ENCODE measurements at regions not wholly inside any gene's neighbourhood (a gene's known extent, or its start where the extent isn't known, plus 50 kb on each side); places are given as distances from the start of the nearest gene placed in this dataset.
"Not testable (repeated sequence)": the region's sequence is repeated elsewhere in the genome, so short reads cannot be mapped to it uniquely, and the experiment has no call there.

DNA sequence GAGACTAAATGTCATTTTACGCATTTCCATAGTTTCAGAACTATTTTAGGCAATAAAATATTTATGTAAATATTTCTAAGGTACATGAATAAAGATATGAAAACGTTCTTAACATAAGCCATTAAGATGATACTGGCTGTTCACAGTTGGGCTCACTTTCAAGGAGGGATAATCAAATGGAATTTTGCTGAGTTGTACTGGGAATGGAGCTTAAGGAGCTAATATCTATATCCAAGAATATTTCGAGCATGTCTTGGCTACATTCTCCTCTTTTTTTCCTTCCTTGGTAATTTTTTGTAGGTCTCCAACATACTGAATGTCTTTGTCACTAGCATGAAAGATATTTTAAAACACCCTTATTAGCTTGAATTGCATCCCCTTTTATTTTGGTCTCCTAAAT lies 383.4 kb downstream of the RAP2B start:
- no peak overlapping the region for H3K4me2 ChIP-seq (ENCODE audit: low read length)
- no peak overlapping the region for H3K4me3 ChIP-seq (ENCODE audit: low read depth, low read length)
- no CpG with 5 or more reads among the region's 3 CpGs for WGBS (ENCODE audit: extremely low coverage, insufficient coverage, insufficient read length)
- H3K79me2 ChIP-seq (ENCODE audit: control insufficient read depth, insufficient read depth, low read length, poor library complexity): no peaks in the 10 kb centered on the region
- no peaks in the 10 kb centered on the region for H3K79me1 ChIP-seq (ENCODE audit: low read length)
- no peak overlapping the region for H2BK120ac ChIP-seq (ENCODE audit: insufficient read depth, low read length, poor library complexity)
- H3K4ac ChIP-seq (ENCODE audit: low read depth, low read length): no peak overlapping the region
- no peak for DNase-seq
- no peak overlapping the region for H2AK5ac ChIP-seq (ENCODE audit: low read length)
- H2BK12ac ChIP-seq (ENCODE audit: low read length): no peak overlapping the region
- H3K18ac ChIP-seq (ENCODE audit: low read length): no peak overlapping the region
- no peak overlapping the region for H4K8ac ChIP-seq (ENCODE audit: low read depth, low read length)
- no peak overlapping the region for H4K91ac ChIP-seq (ENCODE audit: low read depth, low read length)
- H4K12ac ChIP-seq (ENCODE audit: low read depth, low read length): no peak overlapping the region
- H3K27ac ChIP-seq (ENCODE audit: low read depth, low read length): no peak overlapping the region
- H3K36me3 ChIP-seq (ENCODE audit: control insufficient read depth in 1 of 2, insufficient read depth in 2 of 2, low read length in 2 of 2): no peaks in the 10 kb centered on the region
- H3K9ac ChIP-seq (ENCODE audit: low read length): no peak overlapping the region
- no peaks in the 10 kb centered on the region for H3K4me1 ChIP-seq (ENCODE audit: control insufficient read depth in 1 of 2, insufficient read depth in 2 of 2, low read length in 2 of 2)
- no peak overlapping the region for H3K14ac ChIP-seq (ENCODE audit: low read length)
- no peak overlapping the region for H2BK5ac ChIP-seq (ENCODE audit: low read depth, low read length, poor library complexity)
- no peaks in the 10 kb centered on the region for H3K27me3 ChIP-seq (ENCODE audit: insufficient read depth, low read length)
- H3K9me3 ChIP-seq (ENCODE audit: insufficient read depth, low read depth, low read length): no peaks in the 10 kb centered on the region
- H3K23ac ChIP-seq (ENCODE audit: low read length): no peak overlapping the region
- H2AFZ ChIP-seq (ENCODE audit: insufficient read depth, low read length, poor library complexity): no peak overlapping the region

DNA sequence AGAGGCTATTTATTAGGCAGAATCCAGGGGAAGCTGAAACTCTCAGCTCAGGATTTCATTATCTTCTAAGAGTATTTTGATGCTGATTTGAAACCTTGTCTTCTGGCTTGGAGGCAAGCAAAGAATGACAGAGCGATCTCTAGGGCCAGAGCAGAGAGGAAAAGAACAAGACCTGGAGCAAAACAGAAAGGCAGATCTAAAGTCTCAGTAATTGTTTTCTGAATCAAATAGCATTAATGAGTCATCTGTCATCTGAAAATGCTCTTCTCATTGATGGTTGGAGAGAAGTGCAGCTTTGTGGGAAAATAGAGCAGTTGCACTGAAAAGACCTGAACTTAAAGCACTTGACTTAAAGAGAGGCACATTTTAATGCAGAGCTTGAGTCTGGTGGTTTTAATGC lies 385.9 kb downstream of the RAP2B start:
- Histone ChIP-seq H3K27me3 (ENCODE audit: insufficient read depth, low read length) (no peaks in the 10 kb centered on the region), H3K4me2 (ENCODE audit: low read length) (no peak overlapping the region), H3K79me2 (ENCODE audit: control insufficient read depth, insufficient read depth, low read length, poor library complexity) (no peaks in the 10 kb centered on the region), H2AFZ (ENCODE audit: insufficient read depth, low read length, poor library complexity) (no peak overlapping the region), H4K8ac (ENCODE audit: low read depth, low read length) (no peak overlapping the region), H3K27ac (ENCODE audit: low read depth, low read length) (no peak overlapping the region), H4K91ac (ENCODE audit: low read depth, low read length) (no peak overlapping the region), H2BK12ac (ENCODE audit: low read length) (no peak overlapping the region), H3K79me1 (ENCODE audit: low read length) (no peaks in the 10 kb centered on the region), H3K14ac (ENCODE audit: low read length) (no peak overlapping the region), H3K9ac (ENCODE audit: low read length) (no peak overlapping the region), H2BK120ac (ENCODE audit: insufficient read depth, low read length, poor library complexity) (no peak overlapping the region), H3K23ac (ENCODE audit: low read length) (no peak overlapping the region), H3K4me3 (ENCODE audit: low read depth, low read length) (no peak overlapping the region), H4K12ac (ENCODE audit: low read depth, low read length) (no peak overlapping the region), H3K4ac (ENCODE audit: low read depth, low read length) (no peak overlapping the region), H3K36me3 (ENCODE audit: control insufficient read depth in 1 of 2, insufficient read depth in 2 of 2, low read length in 2 of 2) (no peaks in the 10 kb centered on the region), H2BK5ac (ENCODE audit: low read depth, low read length, poor library complexity) (no peak overlapping the region), H3K18ac (ENCODE audit: low read length) (no peak overlapping the region), H2AK5ac (ENCODE audit: low read length) (no peak overlapping the region), H3K4me1 (ENCODE audit: control insufficient read depth in 1 of 2, insufficient read depth in 2 of 2, low read length in 2 of 2) (no peaks in the 10 kb centered on the region), H3K9me3 (ENCODE audit: insufficient read depth, low read depth, low read length) (no peaks in the 10 kb centered on the region)
- no CpG with 5 or more reads among the region's 1 CpG for WGBS (ENCODE audit: extremely low coverage, insufficient coverage, insufficient read length)
- DNase-seq: no peak

DNA sequence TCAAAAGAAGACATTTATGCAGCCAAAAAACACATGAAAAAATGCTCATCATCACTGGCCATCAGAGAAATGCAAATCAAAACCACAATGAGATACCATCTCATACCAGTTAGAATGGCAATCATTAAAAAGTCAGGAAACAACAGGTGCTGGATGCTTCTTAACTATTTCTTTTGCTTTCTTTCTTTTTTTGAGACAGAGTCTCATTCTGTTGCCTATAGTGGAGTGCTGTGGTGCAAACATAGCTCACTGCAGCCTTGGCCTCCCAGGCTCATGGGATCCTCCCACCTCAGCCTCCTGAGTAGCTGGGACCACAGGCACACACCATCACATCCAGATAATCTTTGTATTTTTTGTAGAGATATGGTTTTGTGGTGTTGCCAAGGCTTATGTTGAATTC lies 387.7 kb downstream of the RAP2B start:
- H3K4me2 ChIP-seq (ENCODE audit: low read length); H3K9me3 ChIP-seq (ENCODE audit: insufficient read depth, low read depth, low read length); H2BK5ac ChIP-seq (ENCODE audit: low read depth, low read length, poor library complexity); H3K79me1 ChIP-seq (ENCODE audit: low read length); H3K27ac ChIP-seq (ENCODE audit: low read depth, low read length); H3K4me1 ChIP-seq (ENCODE audit: control insufficient read depth in 1 of 2, insufficient read depth in 2 of 2, low read length in 2 of 2); H2AK5ac ChIP-seq (ENCODE audit: low read length); H2BK12ac ChIP-seq (ENCODE audit: low read length); DNase-seq; H3K14ac ChIP-seq (ENCODE audit: low read length); H2AFZ ChIP-seq (ENCODE audit: insufficient read depth, low read length, poor library complexity); H3K79me2 ChIP-seq (ENCODE audit: control insufficient read depth, insufficient read depth, low read length, poor library complexity); H4K91ac ChIP-seq (ENCODE audit: low read depth, low read length); H3K4me3 ChIP-seq (ENCODE audit: low read depth, low read length); H3K23ac ChIP-seq (ENCODE audit: low read length); H3K9ac ChIP-seq (ENCODE audit: low read length); H3K4ac ChIP-seq (ENCODE audit: low read depth, low read length); H3K36me3 ChIP-seq (ENCODE audit: control insufficient read depth in 1 of 2, insufficient read depth in 2 of 2, low read length in 2 of 2); H3K18ac ChIP-seq (ENCODE audit: low read length); H4K12ac ChIP-seq (ENCODE audit: low read depth, low read length); H3K27me3 ChIP-seq (ENCODE audit: insufficient read depth, low read length); H4K8ac ChIP-seq (ENCODE audit: low read depth, low read length); H2BK120ac ChIP-seq (ENCODE audit: insufficient read depth, low read length, poor library complexity): not testable (repeated sequence)

- H4K91ac ChIP-seq (ENCODE audit: low read depth, low read length): no peak overlapping the region
- H3K4me1 ChIP-seq (ENCODE audit: control insufficient read depth in 1 of 2, insufficient read depth in 2 of 2, low read length in 2 of 2): no peaks in the 10 kb centered on the region
- H3K18ac ChIP-seq (ENCODE audit: low read length): no peak overlapping the region
- no CpG with 5 or more reads among the region's 4 CpGs for WGBS (ENCODE audit: extremely low coverage, insufficient coverage, insufficient read length)
- no peak overlapping the region for H3K23ac ChIP-seq (ENCODE audit: low read length)
- no peak for DNase-seq
- no peaks in the 10 kb centered on the region for H3K36me3 ChIP-seq (ENCODE audit: control insufficient read depth in 1 of 2, insufficient read depth in 2 of 2, low read length in 2 of 2)
- no peaks in the 10 kb centered on the region for H3K79me2 ChIP-seq (ENCODE audit: control insufficient read depth, insufficient read depth, low read length, poor library complexity)
- no peak overlapping the region for H3K14ac ChIP-seq (ENCODE audit: low read length)
- no peak overlapping the region for H4K12ac ChIP-seq (ENCODE audit: low read depth, low read length)
- no peak overlapping the region for H3K4me2 ChIP-seq (ENCODE audit: low read length)
- no peaks in the 10 kb centered on the region for H3K9me3 ChIP-seq (ENCODE audit: insufficient read depth, low read depth, low read length)
- H3K9ac ChIP-seq (ENCODE audit: low read length): no peak overlapping the region
- H2AK5ac ChIP-seq (ENCODE audit: low read length): no peak overlapping the region
- no peak overlapping the region for H2AFZ ChIP-seq (ENCODE audit: insufficient read depth, low read length, poor library complexity)
- H3K79me1 ChIP-seq (ENCODE audit: low read length): no peaks in the 10 kb centered on the region
- no peak overlapping the region for H3K27ac ChIP-seq (ENCODE audit: low read depth, low read length)
- no peak overlapping the region for H4K8ac ChIP-seq (ENCODE audit: low read depth, low read length)
- H2BK5ac ChIP-seq (ENCODE audit: low read depth, low read length, poor library complexity): no peak overlapping the region
- H2BK12ac ChIP-seq (ENCODE audit: low read length): no peak overlapping the region
- no peak overlapping the region for H3K4ac ChIP-seq (ENCODE audit: low read depth, low read length)
- H3K4me3 ChIP-seq (ENCODE audit: low read depth, low read length): no peak overlapping the region
- H3K27me3 ChIP-seq (ENCODE audit: insufficient read depth, low read length): no peaks in the 10 kb centered on the region
- no peak overlapping the region for H2BK120ac ChIP-seq (ENCODE audit: insufficient read depth, low read length, poor library complexity)
Measured at GRCh38 chr3:153551536-153552285, 389.7 kb downstream of the RAP2B start.

Measured in trophoblast cell (in vitro differentiated cells and primary cell).